Fibroblast of skin of right biceps (primary cell): ENCODE measurements at regions not wholly inside any gene's neighbourhood (a gene's known extent, or its start where the extent isn't known, plus 50 kb on each side); places are given as distances from the start of the nearest gene placed in this dataset.
A peak's percentile ranks its signal among the peaks of the same experiment; 100 is the strongest.

Source experiments
- DNase-seq: peaks from one replicate; pipeline ENCODE4 v3.0.0-alpha.2; 2013

DNA sequence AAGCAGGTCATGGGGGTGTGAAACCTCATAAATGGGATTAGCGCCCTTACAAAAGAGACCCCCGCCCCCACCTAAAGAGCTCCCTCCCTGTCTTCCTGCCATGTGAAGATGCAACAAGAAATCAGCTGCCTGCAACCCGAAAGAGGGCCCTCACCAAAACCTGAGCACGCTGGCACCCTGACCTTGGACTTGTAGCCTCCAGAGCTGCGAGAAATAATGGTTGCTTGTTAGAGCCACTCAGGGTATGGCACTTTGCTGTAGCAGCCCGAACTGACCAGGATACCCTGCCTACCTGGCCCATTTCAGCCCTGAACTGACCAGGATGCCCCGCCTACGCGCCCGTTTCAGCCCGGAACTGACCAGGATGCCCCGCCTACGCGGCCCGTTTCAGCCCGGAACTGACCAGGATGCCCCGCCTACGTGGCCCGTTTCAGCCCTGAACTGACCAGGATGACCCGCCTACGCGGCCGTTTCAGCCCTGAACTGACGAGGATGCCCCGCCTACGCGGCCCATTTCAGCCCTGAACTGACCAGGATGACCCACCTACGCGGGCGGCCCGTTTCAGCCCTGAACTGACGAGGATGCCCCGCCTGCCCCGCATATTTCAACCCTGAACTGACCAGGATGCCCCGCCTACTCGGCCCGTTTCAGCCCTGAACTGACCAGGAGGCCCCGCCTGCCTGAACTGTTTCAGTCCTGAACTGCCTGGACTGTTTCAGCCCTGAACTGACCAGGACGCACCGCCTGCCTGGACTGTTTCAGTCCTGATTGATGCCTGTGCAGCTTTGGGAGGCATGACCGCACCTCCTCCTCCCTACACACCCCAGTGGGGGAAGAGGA is 120.0 kb downstream of the UQCRFS1 start:
- DNase-seq = no peak

DNA sequence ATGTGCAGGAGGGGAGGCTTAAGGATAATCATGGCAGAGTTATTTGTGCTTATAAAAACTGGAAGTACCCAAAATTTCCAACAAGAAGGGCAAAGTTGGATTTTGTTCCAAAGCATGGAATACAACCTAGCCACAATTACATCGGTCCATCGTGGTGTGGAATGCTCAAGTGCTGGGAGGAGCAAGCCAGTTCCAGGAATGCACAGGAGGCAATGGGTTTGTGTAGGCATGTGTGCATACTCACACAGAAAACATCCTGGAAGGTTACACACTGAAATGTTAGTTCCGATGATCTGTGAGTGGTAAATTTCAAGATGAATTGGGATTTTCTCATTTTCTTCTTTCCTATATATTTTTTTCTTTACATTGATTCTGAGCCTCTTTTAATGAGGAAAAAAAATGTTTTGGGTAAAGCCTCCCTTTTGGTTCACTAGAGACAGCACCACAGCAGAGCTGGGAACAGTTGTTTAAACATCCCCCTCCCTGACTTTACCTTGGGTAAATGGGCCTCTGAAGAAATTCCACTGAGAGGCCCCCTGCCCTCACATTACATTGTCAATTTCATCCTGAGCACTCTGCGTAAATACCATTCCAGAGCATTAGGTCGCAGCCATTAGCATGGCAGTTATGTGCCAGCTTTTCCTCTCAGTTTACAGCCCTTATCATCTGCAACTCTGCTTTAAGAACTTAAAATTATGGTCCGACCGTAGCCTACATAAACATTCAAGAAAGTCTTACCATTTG is 122.0 kb downstream of the UQCRFS1 start:
- DNase-seq = no peak

DNA sequence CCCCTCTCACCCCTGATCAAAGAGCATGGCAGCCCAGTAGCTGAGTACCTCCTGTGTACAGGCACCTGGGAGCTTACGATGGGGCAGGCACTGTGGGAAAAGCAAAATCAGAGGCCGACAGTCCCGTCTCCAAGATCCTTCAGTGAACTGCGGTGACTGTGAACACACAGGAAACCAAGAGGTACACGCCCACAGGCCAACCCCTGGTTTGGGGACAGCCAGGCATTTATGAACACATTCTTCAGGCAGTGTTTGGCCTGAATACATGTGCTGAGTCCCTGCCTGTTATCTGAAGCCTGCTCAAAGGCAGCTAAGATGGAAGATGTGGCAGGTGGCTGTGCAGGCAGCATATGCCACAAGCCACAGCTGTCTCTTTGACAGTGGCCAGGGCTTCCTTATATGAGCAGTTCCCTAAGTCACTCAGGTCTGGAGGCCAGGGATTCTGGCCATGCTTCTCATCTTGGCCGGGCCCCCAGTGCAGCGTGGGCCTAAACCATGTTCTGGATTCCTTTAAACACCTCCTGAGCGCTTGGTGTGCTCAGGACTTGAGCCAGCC is 123.6 kb downstream of the UQCRFS1 start:
- no peak for DNase-seq

DNA sequence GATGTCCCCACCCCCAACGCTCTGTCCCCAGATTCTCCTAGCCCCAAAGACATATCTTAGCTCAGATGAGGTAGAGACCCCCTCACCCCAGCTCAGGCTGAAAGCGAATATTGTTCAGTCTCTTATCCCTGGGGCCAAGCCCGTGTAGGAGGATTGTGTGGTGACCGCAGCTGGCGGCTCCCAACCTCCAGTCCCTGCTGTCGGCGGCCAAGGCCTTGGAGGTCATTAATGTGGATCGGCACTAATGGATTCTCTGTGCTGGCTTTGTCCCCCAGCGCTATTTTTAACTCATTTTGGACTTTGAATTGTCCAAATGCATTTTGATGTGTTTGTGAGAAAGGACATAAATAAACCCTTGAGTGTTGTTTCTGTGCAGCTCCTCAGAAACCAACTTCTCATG is 124.2 kb downstream of the UQCRFS1 start:
- DNase-seq = no peak

DNA sequence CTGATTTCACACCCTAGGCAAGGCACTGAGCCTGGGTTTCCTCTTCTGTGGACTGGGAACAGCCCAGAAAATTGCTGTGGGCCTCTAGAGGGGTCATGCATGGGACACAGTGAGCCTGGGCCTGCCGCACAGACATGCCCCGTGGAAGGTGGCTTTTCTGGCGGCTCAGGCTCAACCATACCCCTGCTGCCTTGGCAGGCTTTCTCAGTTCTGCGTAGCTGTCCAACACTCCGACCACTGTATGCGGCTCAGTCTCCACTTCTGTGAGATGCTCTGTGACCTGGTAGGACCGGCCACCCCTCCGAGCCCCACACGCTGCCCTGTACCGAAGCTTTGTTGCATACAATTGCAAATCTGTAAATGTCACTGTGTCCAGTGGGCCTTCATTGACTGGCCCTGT is 126.3 kb downstream of the UQCRFS1 start:
- no peak for DNase-seq

DNA sequence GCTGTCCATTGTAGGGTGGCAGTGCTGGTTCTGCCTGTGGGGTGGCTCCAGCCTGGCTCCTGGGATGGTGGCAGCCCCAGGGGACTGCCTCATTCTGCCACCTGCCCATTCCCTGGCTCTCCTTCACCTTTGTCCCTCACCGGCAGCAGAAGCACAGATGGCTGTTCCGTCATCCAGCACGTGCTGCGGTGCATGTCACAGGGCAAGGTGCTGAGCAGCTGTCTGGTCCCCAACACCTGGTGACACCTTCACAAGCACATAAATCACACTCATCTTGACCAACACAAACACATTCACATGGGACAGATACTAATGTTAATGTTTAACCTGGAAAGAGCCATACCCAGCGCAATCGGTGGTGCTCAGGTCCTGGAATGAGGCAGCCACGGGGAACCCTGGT is 126.8 kb downstream of the UQCRFS1 start:
- DNase-seq = no peak

DNA sequence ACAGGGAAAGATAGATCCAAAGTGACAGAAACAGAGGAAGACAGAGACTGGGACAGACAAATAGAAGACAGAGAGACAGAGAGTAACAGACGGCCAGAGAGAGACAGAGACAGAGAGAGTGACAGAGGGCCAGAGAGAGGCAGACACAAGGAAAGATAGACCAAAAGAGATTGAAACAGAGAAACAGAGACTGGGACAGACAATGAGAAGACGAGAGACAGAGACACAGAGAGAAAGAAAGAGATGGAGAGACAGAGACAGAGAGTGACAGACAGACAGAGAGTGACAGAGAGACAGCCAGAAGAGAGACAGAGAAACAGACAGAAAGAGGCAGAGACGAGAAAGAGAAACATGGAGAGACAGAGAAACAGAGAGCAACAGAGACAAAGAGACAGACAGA is 127.3 kb downstream of the UQCRFS1 start:
- DNase-seq = no peak

DNA sequence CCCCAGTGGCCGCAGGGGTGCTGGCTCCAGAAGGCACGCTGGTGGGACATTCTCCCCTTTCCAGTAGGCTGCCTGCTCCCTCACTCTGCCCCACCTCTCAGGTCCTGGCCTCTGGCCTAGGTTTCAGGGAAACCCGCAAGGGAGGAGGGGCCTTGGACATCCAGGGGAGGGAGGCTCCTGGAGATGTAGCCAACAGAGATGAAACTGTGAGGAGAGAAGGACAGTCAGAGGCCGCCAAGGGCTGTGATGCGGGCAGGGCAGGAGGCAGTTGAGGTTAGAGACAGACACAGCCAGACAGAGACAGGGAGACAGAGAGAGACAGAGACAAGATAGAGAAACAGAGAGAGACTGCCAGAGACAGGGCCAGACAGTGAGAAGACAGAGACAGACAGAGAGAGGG is 127.7 kb downstream of the UQCRFS1 start:
- no peak for DNase-seq

DNA sequence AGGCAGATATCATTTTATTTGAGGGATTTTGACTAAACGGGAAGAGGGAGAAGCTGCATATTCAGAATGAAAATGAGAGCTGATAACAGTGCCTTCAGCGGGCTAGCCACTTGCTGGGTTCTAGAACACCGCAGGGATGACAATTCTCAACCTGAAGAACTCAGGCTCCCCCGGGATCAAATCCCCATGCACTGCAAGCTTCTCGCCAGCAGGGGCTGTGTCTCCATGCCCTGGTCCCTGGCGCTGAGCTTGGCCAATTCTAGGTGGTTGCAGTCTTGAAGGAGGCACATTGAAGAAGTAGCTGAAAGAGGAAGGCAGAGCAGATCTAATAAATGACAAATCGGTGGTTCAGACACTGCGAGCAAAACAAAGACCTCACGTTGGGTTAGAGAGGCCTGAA is 128.7 kb downstream of the UQCRFS1 start:
- DNase-seq = no peak

DNA sequence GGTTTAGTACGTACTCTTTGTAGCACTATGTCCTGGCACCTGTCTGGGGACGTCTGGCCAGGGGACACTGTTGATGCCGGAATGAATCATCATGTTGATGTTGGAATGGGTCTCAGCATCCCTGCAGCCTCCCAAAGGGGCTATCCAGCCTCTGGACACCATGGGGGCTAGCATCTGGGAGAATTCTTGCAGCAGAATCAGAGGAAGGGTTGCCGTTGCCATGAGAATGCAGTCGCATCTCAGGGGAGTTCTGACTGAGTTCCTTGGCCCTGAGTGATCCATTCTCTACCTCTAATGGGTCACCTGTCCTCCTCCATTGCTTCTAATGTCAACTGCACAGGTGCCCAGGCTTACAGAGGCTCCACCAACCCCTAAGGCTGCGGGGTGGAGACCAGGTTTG is 129.1 kb downstream of the UQCRFS1 start:
- DNase-seq = no peak

DNA sequence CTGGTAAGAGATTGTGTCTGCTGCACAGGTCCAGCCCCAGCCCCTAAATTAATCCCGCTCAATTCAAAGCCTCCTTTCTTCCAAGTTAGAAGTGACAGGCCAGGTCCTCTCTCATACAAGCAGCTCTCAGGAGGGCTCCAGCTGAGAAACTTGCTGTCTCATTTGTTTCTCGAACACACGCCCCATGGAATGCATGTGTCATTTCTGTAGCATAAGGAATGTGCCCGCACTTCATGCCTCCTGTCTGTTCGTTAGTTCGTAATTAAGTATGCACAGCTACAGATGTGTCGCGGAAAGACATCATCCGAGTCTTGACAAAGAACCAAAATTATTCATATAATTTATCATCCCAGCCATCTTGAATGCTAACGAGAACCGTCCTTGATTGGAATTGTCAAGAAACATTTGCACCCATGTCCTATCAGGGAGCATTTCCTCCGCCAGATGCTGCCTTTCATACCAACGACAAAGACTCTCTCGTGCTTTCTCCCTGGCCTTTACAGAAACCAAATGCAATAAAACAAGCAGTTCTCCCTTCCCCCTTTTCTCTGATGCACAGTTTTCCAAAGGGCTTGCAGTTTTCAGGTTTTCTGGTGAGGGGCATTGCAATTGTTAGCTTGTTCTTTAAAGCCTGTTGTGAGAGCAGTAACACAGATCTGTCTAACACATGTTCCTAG is 133.5 kb downstream of the UQCRFS1 start:
- DNase-seq = peak; percentile 80

DNA sequence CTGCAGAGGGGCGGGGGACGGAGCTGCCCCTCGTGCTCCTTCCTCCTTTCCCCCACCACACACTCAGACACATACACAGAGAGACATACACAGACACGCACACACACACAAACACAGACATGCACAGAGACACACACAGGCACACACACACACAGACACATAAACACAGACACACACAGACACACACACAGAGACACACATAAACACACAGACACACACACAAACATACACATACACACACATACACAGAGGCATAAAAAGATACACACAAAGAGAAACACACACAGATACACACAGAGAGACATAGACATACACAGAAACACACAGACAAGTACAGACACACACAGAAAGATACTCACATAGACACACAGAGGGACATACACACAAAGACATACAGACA is 136.0 kb downstream of the UQCRFS1 start:
- no peak for DNase-seq

DNA sequence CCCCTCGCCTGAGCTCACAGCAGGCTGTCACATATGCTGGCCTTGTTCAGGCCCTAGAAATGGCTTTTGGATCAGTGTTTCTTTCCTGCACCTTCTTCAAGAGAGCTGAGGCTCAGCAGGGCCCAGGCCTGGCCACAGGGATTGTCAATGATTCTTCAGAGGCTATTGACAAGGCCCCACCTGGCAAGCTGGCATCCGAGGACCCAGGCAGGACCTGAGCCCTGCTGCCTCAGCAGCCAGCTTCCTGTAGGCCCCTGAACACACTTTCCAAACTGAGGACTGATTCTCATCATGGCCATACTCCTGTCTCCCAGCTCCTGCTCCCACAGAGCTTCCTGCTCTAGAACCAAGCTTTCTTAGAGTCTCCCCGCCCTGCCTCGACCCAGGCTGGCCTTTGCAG is 136.8 kb downstream of the UQCRFS1 start:
- DNase-seq = no peak

DNA sequence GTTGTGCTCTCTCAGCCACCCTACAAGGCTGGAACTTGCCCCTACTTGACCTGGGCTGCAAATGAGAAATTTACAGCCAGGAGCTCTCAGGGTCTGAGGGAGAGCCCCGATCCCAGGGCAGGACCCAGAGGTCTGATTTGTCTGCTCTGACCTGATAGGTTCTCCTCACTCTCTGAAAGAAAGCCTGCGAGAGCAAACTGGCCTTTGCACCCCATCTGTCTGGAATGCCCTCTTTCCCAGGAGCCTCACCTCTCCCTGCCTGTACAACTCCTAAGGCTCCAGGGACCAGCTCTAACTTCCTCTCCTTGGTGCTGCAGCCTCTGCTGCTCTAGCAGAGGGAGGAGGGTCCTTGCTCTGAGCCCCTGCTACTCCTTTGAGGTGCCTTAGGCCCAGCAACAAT is 137.8 kb downstream of the UQCRFS1 start:
- DNase-seq = no peak

DNA sequence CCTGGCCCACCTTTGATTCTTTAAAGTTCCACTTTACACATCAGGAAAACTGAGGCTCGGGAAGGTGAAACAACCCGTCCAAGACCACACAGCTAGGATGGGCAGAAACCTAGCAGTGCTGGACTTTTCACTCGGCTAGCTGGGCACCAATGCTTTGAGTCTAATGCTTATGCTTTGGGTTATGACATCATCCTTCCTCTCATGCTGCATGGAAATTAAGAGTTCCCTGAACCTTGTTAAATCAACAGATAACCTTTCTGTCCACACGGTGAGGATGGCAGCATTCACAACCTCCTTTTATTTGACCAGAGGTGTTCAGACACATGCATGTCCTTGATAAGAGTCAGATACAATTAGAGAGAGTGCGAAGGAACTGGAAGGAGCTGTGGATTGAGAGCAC is 138.4 kb downstream of the UQCRFS1 start:
- no peak for DNase-seq

DNA sequence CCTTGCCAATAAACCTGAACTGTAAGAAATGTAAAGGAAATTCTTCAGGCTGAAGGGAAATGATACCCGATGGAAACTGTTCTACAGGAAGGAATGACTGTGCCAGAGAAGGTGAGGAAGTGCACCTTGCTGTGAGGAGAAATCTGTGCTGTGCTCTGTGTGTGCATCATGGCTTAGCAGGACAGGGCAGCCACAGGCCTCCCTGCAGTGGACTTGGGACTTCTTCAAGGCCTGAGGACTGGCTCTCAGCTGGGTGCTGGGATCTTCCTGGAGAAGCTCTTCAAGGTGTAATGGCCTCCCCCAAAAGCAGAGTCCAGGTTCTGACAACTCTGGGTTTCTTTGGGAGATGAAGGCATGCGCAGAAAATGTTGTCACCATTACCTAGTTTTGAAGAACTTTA is 145.1 kb downstream of the UQCRFS1 start:
- no peak for DNase-seq

DNA sequence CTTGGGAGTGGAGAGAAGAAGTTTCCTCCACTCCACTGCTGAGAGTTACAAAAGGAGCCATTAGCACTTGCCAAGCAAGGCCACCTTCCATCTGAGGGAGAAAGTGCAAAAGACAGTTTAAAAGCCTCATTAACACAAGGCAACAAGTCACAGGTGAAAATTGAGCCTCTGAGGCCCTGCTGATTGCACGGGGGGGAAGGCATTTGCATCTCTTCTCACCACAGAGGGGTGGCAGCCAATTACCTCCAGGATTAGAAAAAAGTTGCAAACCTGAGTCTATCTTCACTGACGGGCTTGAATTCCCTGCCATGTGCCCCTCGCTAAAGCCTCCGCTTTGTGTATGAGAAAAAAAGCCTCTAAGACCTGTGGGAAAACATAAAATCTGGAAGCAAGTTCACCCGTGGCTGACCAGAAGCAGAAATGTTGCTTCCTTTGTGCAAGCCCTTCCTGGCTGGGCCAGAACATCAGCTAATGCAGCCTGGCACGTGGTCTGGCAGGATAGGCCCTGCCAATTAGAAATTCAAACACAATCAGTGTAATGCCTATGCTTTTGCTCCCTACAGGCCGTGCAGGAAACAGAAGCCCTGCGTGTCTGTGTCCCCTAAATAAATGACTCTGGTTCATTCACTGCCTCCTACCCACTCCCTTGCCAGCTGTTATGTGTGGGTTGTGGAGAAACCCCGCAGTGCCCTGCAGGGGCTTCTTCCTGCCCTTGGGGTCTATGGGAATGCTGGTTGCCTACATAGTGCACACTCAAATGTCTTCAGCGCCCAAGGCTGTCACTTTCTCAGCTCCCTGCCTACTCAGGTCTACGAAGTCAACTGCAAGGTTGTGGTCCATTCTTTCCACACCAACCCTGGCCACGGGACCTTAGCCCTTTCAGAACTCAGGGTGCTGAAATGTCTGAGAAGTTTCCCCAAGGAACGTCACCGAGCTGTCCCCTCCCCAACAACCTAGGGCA is 150.2 kb downstream of the UQCRFS1 start:
- no peak for DNase-seq

DNA sequence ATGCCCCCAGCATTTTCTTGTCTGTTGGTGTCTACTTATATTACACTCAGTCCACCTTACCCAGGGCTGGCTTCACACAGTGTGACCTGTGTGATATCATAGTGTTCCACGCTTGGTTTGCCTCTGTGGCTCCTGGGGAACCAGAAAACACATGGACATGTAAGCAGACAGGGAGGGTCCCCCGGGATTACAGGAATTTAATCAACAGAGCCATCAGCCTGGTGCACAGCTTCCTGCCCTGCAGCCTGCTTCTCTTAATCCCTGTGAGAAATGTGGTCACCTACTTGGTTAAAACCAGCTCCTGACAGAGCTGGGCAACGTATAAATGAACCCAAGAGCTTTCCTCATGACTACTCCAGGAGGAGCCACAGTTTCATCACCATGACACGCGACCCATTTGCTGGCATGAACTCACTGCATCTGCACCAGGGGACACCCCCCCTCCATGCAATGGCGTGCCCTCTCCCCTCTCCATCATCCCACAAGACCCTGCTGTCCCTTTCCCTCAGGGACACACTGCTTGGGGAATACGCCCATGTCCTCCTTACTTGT is 152.1 kb downstream of the UQCRFS1 start:
- DNase-seq = peak; percentile 8

DNA sequence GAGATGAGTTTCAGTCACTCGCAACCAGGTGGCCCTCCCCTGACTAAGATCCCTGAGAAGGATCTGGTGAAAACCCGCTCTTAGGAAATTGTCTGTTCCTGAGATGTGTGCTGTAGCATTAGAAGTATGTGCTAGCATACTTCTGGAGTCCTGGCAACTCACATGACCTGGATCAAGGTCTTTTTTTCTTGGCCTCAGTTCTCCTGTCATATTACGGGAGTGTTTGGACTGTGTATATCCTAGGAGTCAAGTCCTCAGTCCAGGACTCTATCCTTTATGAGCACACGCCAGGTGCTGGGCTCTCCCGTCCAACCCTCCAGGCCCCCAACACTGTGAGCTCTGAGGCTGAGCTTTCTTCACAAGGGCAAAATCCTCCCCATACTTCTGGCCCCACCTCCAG is 156.4 kb downstream of the UQCRFS1 start:
- no peak for DNase-seq

DNA sequence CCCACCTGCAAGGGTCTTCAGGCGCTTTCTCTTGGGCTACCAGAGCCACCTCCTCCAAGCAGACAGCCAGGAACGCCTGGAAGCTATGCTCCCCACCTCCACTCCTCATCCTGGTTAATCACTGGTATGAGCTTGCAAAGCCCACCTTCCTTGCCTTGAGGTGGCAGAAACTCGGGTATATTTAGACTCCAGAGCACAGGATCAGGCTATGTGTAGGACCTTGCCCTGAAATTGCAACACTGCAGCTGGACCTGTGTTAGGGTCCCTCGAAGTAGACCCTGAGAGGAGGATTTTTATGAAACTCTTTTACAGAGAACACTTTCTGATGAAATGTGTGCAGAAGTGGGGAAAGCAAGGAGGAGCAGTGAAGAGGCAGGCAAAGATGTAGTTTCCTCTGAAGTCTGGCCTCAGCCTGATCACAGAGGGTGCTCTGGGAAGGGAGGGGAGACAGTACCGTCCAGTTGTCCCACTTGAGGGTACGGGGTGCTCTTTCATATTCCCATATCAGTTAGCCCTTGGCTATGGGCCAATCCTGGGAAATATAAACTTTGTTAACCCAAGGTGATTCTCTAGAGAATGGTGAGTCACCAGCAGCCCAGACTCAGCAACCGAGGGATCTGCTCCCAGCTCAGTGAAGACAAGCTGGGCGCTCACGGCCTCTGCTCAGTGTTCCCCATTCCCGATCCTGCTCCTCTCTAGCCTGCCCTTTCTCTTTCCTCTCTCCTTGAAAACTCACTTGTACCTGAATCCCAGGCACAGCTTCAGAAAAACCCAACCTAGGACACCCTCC is 157.9 kb downstream of the UQCRFS1 start:
- DNase-seq = peak; percentile 5

DNA sequence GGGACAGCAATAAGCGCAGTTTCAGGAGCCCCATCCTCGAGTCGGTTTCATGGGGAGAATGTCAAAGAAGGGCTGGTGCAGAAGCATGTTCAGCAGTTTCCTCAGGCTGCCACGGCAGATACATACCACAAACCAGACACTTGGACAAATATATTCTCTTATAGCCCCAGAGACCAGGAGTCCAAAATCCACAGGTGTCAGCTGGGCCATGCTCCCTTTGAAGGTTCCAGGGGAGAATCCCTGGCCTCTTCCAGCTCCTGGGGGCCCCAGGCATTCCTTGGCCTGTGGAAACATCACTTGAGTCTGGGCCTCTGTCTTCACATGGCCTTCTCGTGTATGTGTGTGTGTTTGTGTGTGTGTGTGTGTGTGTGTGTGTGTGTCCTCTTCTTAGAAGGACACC is 164.1 kb downstream of the UQCRFS1 start:
- no peak for DNase-seq
